Nephron (organoid): ENCODE measurements at regions not wholly inside any gene's neighbourhood (a gene's known extent, or its start where the extent isn't known, plus 50 kb on each side); places are given as distances from the start of the nearest gene placed in this dataset.

Experiments used
- H3K27ac Mint-ChIP-seq, 3 experiments: 2 replicates each; pipeline ENCODE4 v1.8.0; 2020; ENCODE audit warnings: mixed read lengths in 3 of 3, mild to moderate bottlenecking in 2 of 3, moderate library complexity in 1 of 3
- H3K27me3 Mint-ChIP-seq: 2 replicates; pipeline ENCODE4 v1.8.0; 2021; ENCODE audit warnings: low read depth, mild to moderate bottlenecking, moderate library complexity, mixed read lengths
- H3K36me3 Mint-ChIP-seq: 2 replicates; pipeline ENCODE4 v1.8.0; 2020; ENCODE audit warnings: low read depth, mixed read lengths
- H3K4me1 Mint-ChIP-seq: 2 replicates; pipeline ENCODE4 v1.8.0; 2020; ENCODE audit warnings: mixed read lengths
- H3K4me3 Mint-ChIP-seq, 3 experiments: 2 replicates each; pipeline ENCODE4 v1.8.0; 2020; ENCODE audit warnings: mild to moderate bottlenecking in 3 of 3, mixed read lengths in 3 of 3, moderate library complexity in 2 of 3
- H3K9me3 Mint-ChIP-seq: 2 replicates; pipeline ENCODE4 v1.8.0; 2020; ENCODE audit warnings: mixed read lengths
- CTCF ChIP-seq, 3 experiments: fragments of 200-600 bp; sonication (generic); IDR thresholded peaks; one replicate each; pipeline ENCODE4 v1.5.0; 2021; ENCODE audit warnings: antibody characterized with exemption in 3 of 3; ENCODE audit not compliant: unreplicated experiment in 3 of 3

- Mint-ChIP-seq H3K9me3 (peaks cover 3% of the 10 kb centered on the region), H3K4me3 (no peak overlapping the region), H3K27ac (peak overlapping the region in 2 of 3 experiments; percentile 49 to 75), H3K4me1 (peaks cover 64% of the 10 kb centered on the region), H3K36me3 (no peaks in the 10 kb centered on the region), H3K27me3 (peaks cover 2% of the 10 kb centered on the region)
- no peak for TF ChIP-seq CTCF (IDR thresholded peaks at IDR 0.05; ENCODE audit: unreplicated experiment in 3 of 3)
Measured at GRCh38 chr6:169165561-169166300, 87.9 kb downstream of the THBS2 start.

GRCh38 chr6:169164986-169165385 lies 88.7 kb downstream of the THBS2 start:
- peaks cover 3% of the 10 kb centered on the region for H3K9me3 Mint-ChIP-seq
- TF ChIP-seq CTCF (IDR thresholded peaks at IDR 0.05; ENCODE audit: unreplicated experiment in 3 of 3), result no peak
- H3K27ac Mint-ChIP-seq, result peak overlapping the region in 2 of 3 experiments; percentile 49 to 75
- H3K4me1 Mint-ChIP-seq, result peaks cover 60% of the 10 kb centered on the region
- H3K4me3 Mint-ChIP-seq, result peak overlapping the region in 1 of 3 experiments; percentile 20
- peaks cover 2% of the 10 kb centered on the region for H3K27me3 Mint-ChIP-seq
- no peaks in the 10 kb centered on the region for H3K36me3 Mint-ChIP-seq

GRCh38 chr6:169164451-169164850 lies 89.2 kb downstream of the THBS2 start:
- H3K4me3 Mint-ChIP-seq, result no peak overlapping the region
- H3K27me3 Mint-ChIP-seq, result peaks cover 7% of the 10 kb centered on the region
- peaks cover 3% of the 10 kb centered on the region for H3K9me3 Mint-ChIP-seq
- H3K27ac Mint-ChIP-seq, result peak overlapping the region in 1 of 3 experiments; percentile 49
- peaks cover 66% of the 10 kb centered on the region for H3K4me1 Mint-ChIP-seq
- no peaks in the 10 kb centered on the region for H3K36me3 Mint-ChIP-seq
- TF ChIP-seq CTCF (IDR thresholded peaks at IDR 0.05; ENCODE audit: unreplicated experiment in 3 of 3), result no peak

- Mint-ChIP-seq H3K36me3 (no peaks in the 10 kb centered on the region), H3K27me3 (peaks cover 7% of the 10 kb centered on the region), H3K4me3 (no peak overlapping the region), H3K9me3 (peaks cover 3% of the 10 kb centered on the region), H3K27ac (peak overlapping the region in 2 of 3 experiments; percentile 78 to 86), H3K4me1 (peaks cover 64% of the 10 kb centered on the region)
- no peak for TF ChIP-seq CTCF (IDR thresholded peaks at IDR 0.05; ENCODE audit: unreplicated experiment in 3 of 3)
Measured at GRCh38 chr6:169163411-169163901, 90.2 kb downstream of the THBS2 start.

- Mint-ChIP-seq H3K36me3 (no peaks in the 10 kb centered on the region), H3K4me3 (no peak overlapping the region), H3K4me1 (peaks cover 64% of the 10 kb centered on the region), H3K27me3 (peaks cover 7% of the 10 kb centered on the region), H3K9me3 (peaks cover 3% of the 10 kb centered on the region), H3K27ac (peak overlapping the region in 2 of 3 experiments; percentile 78 to 86)
- no peak for TF ChIP-seq CTCF (IDR thresholded peaks at IDR 0.05; ENCODE audit: unreplicated experiment in 3 of 3)
Measured at GRCh38 chr6:169162752-169163407, 90.8 kb downstream of the THBS2 start.
